ENCODE measurements at regions not wholly inside any gene's neighbourhood (a gene's known extent, or its start where the extent isn't known, plus 50 kb on each side); places are given as distances from the start of the nearest gene placed in this dataset.
"Not testable (repeated sequence)": the region's sequence is repeated elsewhere in the genome, so short reads cannot be mapped to it uniquely, and the experiment has no call there.

DNA sequence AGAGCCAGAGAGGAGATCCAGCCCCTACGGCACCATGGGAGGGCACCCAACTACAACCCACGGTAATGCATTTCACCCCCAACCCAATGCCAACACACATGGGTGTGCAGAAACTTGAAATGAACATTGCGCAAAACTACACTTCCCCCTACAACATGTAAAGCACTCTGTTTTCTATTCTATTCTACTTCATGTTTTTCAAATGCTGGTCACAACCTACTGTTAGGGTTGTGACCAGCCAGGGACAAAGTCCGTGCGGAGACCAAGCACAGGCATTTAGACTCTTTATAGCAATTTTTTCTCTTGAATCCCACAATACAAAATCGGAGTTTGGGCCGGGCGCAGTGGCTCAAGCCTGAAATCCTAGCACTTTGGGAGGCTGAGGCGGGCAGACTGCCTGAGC lies 90.6 kb downstream of the MRPL14 start:
- DNase-seq, result no peak

- DNase-seq, result no peak
These were observed 91.1 kb downstream of the MRPL14 start for GRCh38 chr6:44036196-44036595.

DNA sequence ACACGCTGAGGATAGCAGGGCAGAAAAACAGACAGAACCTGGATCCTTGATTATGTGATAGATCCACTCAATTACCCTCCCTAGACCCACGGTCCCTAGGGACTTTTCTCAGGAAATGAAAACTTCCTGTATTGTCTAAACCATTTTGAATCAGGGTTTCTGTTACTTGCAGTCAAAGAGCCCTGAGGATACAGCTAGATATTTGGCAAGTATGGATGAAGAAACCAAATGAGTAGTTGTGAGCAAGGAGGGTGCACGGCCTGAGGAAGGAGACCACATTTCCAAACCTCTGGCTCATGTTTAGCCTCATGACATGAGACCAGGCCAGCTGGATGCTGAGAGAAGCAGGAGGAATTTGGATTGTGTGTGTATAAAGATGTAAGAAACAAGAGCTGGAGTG lies 91.6 kb downstream of the MRPL14 start:
- peak; percentile 50 for DNase-seq

GRCh38 chr6:44034931-44035345 lies 92.3 kb downstream of the MRPL14 start:
- no peak for DNase-seq

DNA sequence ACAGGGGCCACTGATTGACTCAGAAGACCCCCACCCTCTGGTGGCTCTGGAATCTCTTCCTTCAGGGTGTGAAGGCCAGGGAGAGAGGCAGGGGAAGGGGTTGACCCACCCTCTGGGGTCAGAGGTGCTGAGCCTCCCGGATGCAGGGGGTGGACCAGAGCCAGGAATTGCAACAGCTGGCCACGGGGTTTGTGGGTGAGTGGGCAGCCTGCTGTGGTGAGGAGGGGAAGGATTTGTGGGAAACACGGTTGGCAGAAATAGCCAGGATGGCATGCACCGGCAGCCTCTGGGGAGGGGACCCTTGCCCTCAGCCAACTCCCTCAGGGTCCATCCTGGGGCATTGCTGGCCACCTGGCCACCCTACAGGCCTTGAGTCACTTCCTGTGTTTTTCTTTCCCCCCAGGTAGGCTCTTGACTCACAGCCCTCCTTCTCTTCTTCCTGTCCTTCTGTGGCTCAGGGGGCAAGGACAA lies 92.8 kb downstream of the MRPL14 start:
- no peak for DNase-seq

GRCh38 chr6:44030812-44031454 lies 96.3 kb downstream of the MRPL14 start:
- DNase-seq, result no peak

GRCh38 chr6:44029444-44030185 lies 97.6 kb downstream of the MRPL14 start:
- no peak for DNase-seq

- DNase-seq, result no peak
These were observed 98.4 kb downstream of the MRPL14 start for GRCh38 chr6:44028789-44029310.

DNA sequence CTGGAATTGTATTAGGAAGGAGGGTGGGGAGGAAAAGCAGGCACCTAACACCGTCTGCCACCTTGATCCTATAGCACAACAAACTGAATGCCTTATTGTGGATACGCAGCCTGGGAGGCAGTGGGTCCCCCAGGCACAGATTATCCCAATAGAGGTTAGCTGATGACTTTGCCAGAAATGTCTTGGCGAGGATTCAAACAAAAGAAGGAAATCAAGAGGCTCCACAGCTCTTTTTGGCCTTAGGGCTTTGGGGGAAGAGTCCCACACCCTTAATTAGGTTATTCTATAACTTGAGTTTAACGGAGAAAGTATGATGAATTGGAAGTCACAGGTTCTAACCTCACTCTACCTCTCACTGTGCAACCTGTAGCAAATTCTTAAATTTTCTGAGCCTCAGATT lies 102.0 kb downstream of the MRPL14 start:
- no peak for DNase-seq

DNA sequence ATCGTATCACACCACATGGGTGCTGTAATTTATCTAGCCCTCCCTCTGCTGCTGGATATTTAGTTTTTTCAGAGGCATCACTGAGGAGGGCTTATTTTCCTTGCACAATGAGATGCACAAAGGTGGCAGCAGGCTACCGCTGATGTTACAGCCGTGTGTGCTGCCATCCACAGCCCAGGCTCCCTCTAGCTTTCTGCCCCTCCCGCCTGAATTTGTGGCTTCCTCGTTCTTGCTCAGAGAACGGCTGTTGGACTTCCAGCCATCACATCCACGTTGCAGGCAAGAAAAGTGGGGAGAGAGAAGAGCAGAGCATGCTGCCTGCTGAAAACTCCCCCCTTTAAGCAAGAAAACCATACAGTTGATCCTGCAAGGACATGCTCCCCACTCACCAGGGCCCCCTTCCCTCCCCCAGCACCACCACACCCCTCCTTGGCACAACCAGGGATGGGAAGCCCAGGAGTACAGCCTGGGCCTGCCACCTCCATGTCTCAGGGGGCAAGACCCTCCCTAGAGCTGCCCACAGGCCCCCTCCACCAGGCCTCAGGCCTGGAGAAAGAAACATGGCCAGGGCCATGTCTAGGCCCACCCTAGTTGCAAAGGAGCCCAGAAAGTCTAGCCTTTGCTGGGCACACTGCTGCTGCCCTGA lies 102.6 kb downstream of the MRPL14 start:
- DNase-seq, result no peak

GRCh38 chr6:44023586-44024454 lies 103.4 kb downstream of the MRPL14 start:
- DNase-seq, result no peak

DNA sequence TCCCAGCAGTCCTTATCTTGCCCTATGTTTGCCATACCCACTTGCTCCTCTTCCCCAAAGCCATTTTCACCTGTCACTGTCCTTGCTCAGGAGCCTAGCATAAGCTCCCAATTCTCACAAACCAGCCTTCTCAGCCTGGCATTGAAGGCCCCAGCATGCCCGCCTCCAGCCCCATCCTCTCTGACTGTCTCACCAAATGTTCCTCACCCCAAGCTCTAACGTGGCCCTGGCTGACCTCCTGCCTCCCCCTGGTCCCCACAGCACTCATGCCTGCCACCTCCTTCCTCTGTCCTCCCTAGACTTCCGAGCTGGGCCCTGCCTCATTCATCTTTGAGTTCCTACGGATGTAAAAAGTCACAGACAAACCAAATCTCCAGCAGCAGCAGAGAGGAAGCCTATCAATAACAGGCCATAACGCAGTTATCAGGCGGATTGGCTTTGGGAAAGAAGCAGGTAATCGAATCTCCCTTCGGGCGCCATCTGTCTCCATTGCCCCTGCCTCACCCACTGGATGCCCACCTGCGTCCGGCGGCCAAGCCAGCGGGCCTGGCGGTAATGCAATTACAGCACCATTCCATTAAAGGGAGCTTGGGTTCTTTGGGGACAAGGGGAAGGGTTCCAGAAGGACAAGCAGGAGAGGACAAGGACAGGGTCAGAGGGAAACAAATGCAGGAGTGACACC lies 104.4 kb downstream of the MRPL14 start:
- no peak for DNase-seq

DNA sequence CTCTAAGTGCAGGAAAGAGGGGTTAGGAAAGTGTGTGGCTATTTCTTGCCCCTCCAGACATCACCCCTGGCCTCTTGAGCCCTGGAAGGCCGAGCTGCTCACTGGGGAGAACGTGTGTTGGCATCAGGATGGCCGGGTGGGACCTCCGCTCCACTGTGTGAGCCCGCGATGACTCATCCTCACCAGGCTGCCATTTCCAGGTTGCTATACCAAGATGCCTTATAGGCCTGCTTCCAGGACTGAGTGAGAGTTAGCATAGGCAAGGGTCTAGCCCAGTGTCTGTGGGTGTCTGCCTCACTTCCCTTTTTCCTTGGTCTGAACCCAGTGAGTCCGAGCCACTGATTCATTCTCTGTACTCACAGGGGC lies 105.0 kb downstream of the MRPL14 start:
- DNase-seq, result peak; percentile 46

GRCh38 chr6:44021589-44022295 lies 105.5 kb downstream of the MRPL14 start:
- DNase-seq, result no peak

GRCh38 chr6:44020664-44021425 lies 106.4 kb downstream of the MRPL14 start:
- no peak for DNase-seq

GRCh38 chr6:44020148-44020547 lies 107.1 kb downstream of the MRPL14 start:
- no peak for DNase-seq

GRCh38 chr6:44017307-44017706 lies 109.9 kb downstream of the MRPL14 start:
- not testable (repeated sequence) for DNase-seq

GRCh38 chr6:44016131-44016870 lies 111.0 kb downstream of the MRPL14 start:
- DNase-seq, result no peak

- peak; percentile 40 for DNase-seq
These were observed 115.2 kb downstream of the MRPL14 start for GRCh38 chr6:44012078-44012493.

Measured in dermis blood vessel endothelial cell (primary cell).